HG02870 (cell line): ENCODE measurements at regions not wholly inside any gene's neighbourhood (a gene's known extent, or its start where the extent isn't known, plus 50 kb on each side); places are given as distances from the start of the nearest gene placed in this dataset.
"Not testable (repeated sequence)": the region's sequence is repeated elsewhere in the genome, so short reads cannot be mapped to it uniquely, and the experiment has no call there.

ENCODE experiments used
- ATAC-seq: cut with Tn5 transposase; IDR thresholded peaks from one replicate; pipeline ENCODE4 v1.9.1; 2021; ENCODE audit warnings: mild to moderate bottlenecking, moderate library complexity; ENCODE audit not compliant: unreplicated experiment

- no peak for ATAC-seq
Observed at GRCh38 chr3:5035113-5035512, 55.9 kb downstream of the BHLHE40 start.

- ATAC-seq: no peak
Observed at GRCh38 chr3:5035692-5036391, 56.6 kb downstream of the BHLHE40 start.

GRCh38 chr3:5036392-5036766, 57.1 kb downstream of the BHLHE40 start:
- no peak for ATAC-seq

GRCh38 chr3:5036858-5037257, 57.6 kb downstream of the BHLHE40 start:
- no peak for ATAC-seq

- no peak for ATAC-seq
Observed at GRCh38 chr3:5039585-5039984, 60.3 kb downstream of the BHLHE40 start.

GRCh38 chr3:5041315-5041714, 62.1 kb downstream of the BHLHE40 start:
- ATAC-seq: no peak

- ATAC-seq: no peak
Observed at GRCh38 chr3:5045961-5046360, 66.7 kb downstream of the BHLHE40 start.

- ATAC-seq: no peak
Observed at GRCh38 chr3:5047764-5048419, 68.7 kb downstream of the BHLHE40 start.

GRCh38 chr3:5051772-5052171, 70.3 kb upstream of the ARL8B start:
- peak; percentile 61 for ATAC-seq

- no peak for ATAC-seq
Observed at GRCh38 chr3:5052247-5052646, 69.8 kb upstream of the ARL8B start.

GRCh38 chr3:5053021-5053831, 68.9 kb upstream of the ARL8B start:
- no peak for ATAC-seq

- ATAC-seq: no peak
Observed at GRCh38 chr3:5054098-5054497, 68.0 kb upstream of the ARL8B start.

GRCh38 chr3:5054579-5054978, 67.5 kb upstream of the ARL8B start:
- ATAC-seq: not testable (repeated sequence)

GRCh38 chr3:5055357-5056110, 66.6 kb upstream of the ARL8B start:
- no peak for ATAC-seq

- no peak for ATAC-seq
Observed at GRCh38 chr3:5056111-5056391, 66.0 kb upstream of the ARL8B start.

GRCh38 chr3:5057272-5057671, 64.8 kb upstream of the ARL8B start:
- no peak for ATAC-seq

- peak; percentile 88 for ATAC-seq
Observed at GRCh38 chr3:5057857-5058324, 64.2 kb upstream of the ARL8B start.

GRCh38 chr3:5058471-5058951, 63.6 kb upstream of the ARL8B start:
- ATAC-seq: no peak

- ATAC-seq: no peak
Observed at GRCh38 chr3:5059782-5060181, 62.3 kb upstream of the ARL8B start.

- no peak for ATAC-seq
Observed at GRCh38 chr3:5061218-5061569, 60.9 kb upstream of the ARL8B start.

- ATAC-seq: no peak
Observed at GRCh38 chr3:5063724-5064123, 58.4 kb upstream of the ARL8B start.
